ENCODE measurements at regions not wholly inside any gene's neighbourhood (a gene's known extent, or its start where the extent isn't known, plus 50 kb on each side); places are given as distances from the start of the nearest gene placed in this dataset.

DNA sequence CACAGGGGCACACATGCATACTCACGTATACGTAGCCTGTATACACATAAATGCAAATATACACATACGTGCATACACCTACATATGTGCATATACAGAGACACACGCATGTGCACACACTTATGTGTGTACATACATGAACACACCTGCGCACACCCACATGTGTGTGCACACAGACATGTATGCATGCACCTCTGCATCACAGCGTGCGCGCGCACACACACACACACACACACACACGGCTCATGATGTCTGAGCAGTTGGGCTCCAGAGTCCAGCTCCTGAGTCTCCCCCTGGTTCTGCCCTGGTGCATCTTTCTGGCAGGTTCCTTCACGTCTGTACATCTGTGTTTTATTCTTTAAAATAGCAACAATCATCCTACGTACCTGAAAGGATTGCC is 600.5 kb downstream of the NPHP4 start:
- TF ChIP-seq, protein P1, sequence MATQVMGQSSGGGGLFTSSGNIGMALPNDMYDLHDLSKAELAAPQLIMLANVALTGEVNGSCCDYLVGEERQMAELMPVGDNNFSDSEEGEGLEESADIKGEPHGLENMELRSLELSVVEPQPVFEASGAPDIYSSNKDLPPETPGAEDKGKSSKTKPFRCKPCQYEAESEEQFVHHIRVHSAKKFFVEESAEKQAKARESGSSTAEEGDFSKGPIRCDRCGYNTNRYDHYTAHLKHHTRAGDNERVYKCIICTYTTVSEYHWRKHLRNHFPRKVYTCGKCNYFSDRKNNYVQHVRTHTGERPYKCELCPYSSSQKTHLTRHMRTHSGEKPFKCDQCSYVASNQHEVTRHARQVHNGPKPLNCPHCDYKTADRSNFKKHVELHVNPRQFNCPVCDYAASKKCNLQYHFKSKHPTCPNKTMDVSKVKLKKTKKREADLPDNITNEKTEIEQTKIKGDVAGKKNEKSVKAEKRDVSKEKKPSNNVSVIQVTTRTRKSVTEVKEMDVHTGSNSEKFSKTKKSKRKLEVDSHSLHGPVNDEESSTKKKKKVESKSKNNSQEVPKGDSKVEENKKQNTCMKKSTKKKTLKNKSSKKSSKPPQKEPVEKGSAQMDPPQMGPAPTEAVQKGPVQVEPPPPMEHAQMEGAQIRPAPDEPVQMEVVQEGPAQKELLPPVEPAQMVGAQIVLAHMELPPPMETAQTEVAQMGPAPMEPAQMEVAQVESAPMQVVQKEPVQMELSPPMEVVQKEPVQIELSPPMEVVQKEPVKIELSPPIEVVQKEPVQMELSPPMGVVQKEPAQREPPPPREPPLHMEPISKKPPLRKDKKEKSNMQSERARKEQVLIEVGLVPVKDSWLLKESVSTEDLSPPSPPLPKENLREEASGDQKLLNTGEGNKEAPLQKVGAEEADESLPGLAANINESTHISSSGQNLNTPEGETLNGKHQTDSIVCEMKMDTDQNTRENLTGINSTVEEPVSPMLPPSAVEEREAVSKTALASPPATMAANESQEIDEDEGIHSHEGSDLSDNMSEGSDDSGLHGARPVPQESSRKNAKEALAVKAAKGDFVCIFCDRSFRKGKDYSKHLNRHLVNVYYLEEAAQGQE (IDR thresholded peaks at IDR 0.05; ENCODE audit: low read depth): no peak
- TF ChIP-seq, protein P2, sequence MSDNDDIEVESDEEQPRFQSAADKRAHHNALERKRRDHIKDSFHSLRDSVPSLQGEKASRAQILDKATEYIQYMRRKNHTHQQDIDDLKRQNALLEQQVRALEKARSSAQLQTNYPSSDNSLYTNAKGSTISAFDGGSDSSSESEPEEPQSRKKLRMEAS (IDR thresholded peaks at IDR 0.05): no peak
- no peak for TF ChIP-seq TEAD4 (IDR thresholded peaks at IDR 0.05)

Measured in Ishikawa (cell line).